SK-N-SH (cell line): ENCODE measurements at regions not wholly inside any gene's neighbourhood (a gene's known extent, or its start where the extent isn't known, plus 50 kb on each side); places are given as distances from the start of the nearest gene placed in this dataset.

Experiments used
- CHD2 ChIP-seq: fragments of 150-350 bp; IDR thresholded peaks from 2 replicates; pipeline ENCODE4 v1.6.1; 2018; ENCODE audit warnings: low read length; ENCODE audit not compliant: partially characterized antibody
- CTCF ChIP-seq: fragments of 200-600 bp; sonication (generic); IDR thresholded peaks from 2 replicates; pipeline ENCODE4 v1.6.1; 2017; ENCODE audit warnings: antibody characterized with exemption, mild to moderate bottlenecking, moderate library complexity
- MAX ChIP-seq: IDR thresholded peaks from 2 replicates; pipeline ENCODE4 v1.4.0; 2012; ENCODE audit warnings: low read depth
- PBX3 ChIP-seq: IDR thresholded peaks from 2 replicates; pipeline ENCODE4; 2012
- POLR2AphosphoS5 ChIP-seq: IDR thresholded peaks from 2 replicates; pipeline ENCODE4 v1.6.1; 2012; ENCODE audit warnings: low read depth, low read length
- RAD21 ChIP-seq: IDR thresholded peaks from 2 replicates; pipeline ENCODE4 v1.6.1; 2012; ENCODE audit warnings: mild to moderate bottlenecking, low read length
- SIN3A ChIP-seq: IDR thresholded peaks from 2 replicates; pipeline ENCODE4 v1.6.1; 2012; ENCODE audit warnings: low read depth, mild to moderate bottlenecking, low read length, moderate library complexity, borderline replicate concordance
- ZBTB33 ChIP-seq: IDR thresholded peaks from 2 replicates; pipeline ENCODE4 v1.4.0; 2012; ENCODE audit warnings: low read depth, borderline replicate concordance

GRCh38 chr12:30200864-30201263 is 417.1 kb upstream of the TMTC1 start:
- TF ChIP-seq SIN3A (no peak), POLR2AphosphoS5 (no peak), CTCF (no peak), RAD21 (no peak), ZBTB33 (no peak), CHD2 (no peak), PBX3 (no peak), MAX (no peak)
